Activated CD4-positive, alpha-beta T cell treated with anti-CD3 and anti-CD28 coated beads, Interleukin-2, amount 10 ng/mL, durations not matched to agents 24 days and 14 days (primary cell): ENCODE measurements at regions not wholly inside any gene's neighbourhood (a gene's known extent, or its start where the extent isn't known, plus 50 kb on each side); places are given as distances from the start of the nearest gene placed in this dataset.
"Not testable (repeated sequence)": the region's sequence is repeated elsewhere in the genome, so short reads cannot be mapped to it uniquely, and the experiment has no call there.

Source experiments
- DNase-seq: peaks from one replicate; pipeline ENCODE4 v3.0.0; 2022
- H3K27ac Mint-ChIP-seq: one replicate; pipeline ENCODE4 v1.8.0; 2022; ENCODE audit warnings: mild to moderate bottlenecking, mixed read lengths
- H3K27me3 Mint-ChIP-seq: one replicate; pipeline ENCODE4 v1.8.0; 2022; ENCODE audit warnings: mixed read lengths
- H3K36me3 Mint-ChIP-seq: one replicate; pipeline ENCODE4 v1.8.0; 2022; ENCODE audit warnings: low read depth, mild to moderate bottlenecking, mixed read lengths
- H3K4me1 Mint-ChIP-seq: one replicate; pipeline ENCODE4 v1.8.0; 2021; ENCODE audit warnings: mixed read lengths
- H3K4me3 Mint-ChIP-seq: one replicate; pipeline ENCODE4 v1.8.0; 2022; ENCODE audit warnings: mild to moderate bottlenecking, moderate library complexity, mixed read lengths
- H3K9me3 Mint-ChIP-seq: one replicate; pipeline ENCODE4 v1.8.0; 2021; ENCODE audit warnings: mixed read lengths
- intact Hi-C: fragments of 100-400 bp; cut with micrococcal nuclease; formaldehyde crosslinking; loops from one replicate; pipeline ENCODE4 v1.15.1; 2023

- no peak overlapping the region for H3K4me3 Mint-ChIP-seq
- H3K36me3 Mint-ChIP-seq: no peaks in the 10 kb centered on the region
- H3K27ac Mint-ChIP-seq: no peak overlapping the region
- intact Hi-C loops: no loop called here
- H3K27me3 Mint-ChIP-seq: no peaks in the 10 kb centered on the region
- no peaks in the 10 kb centered on the region for H3K4me1 Mint-ChIP-seq
- H3K9me3 Mint-ChIP-seq: peaks cover 3% of the 10 kb centered on the region
- DNase-seq: no peak
These were observed 1058.3 kb upstream of the SLIT2 start for GRCh38 chr4:19193274-19193981.

- DNase-seq: no peak
- Mint-ChIP-seq H3K4me1 (no peaks in the 10 kb centered on the region), H3K4me3 (no peak overlapping the region), H3K36me3 (no peaks in the 10 kb centered on the region), H3K9me3 (peaks cover 3% of the 10 kb centered on the region), H3K27ac (no peak overlapping the region), H3K27me3 (no peaks in the 10 kb centered on the region)
- intact Hi-C loops: no loop called here
These were observed 1059.6 kb upstream of the SLIT2 start for GRCh38 chr4:19191979-19192650.

GRCh38 chr4:19187691-19188090 lies 1064.0 kb upstream of the SLIT2 start:
- H3K36me3 Mint-ChIP-seq: no peaks in the 10 kb centered on the region
- no peaks in the 10 kb centered on the region for H3K4me1 Mint-ChIP-seq
- DNase-seq: no peak
- intact Hi-C loops: no loop called here
- no peak overlapping the region for H3K27ac Mint-ChIP-seq
- peaks cover 7% of the 10 kb centered on the region for H3K9me3 Mint-ChIP-seq
- H3K27me3 Mint-ChIP-seq: no peaks in the 10 kb centered on the region
- H3K4me3 Mint-ChIP-seq: no peak overlapping the region

- no peaks in the 10 kb centered on the region for H3K36me3 Mint-ChIP-seq
- no peaks in the 10 kb centered on the region for H3K27me3 Mint-ChIP-seq
- H3K9me3 Mint-ChIP-seq: peaks cover 7% of the 10 kb centered on the region
- no peak overlapping the region for H3K4me3 Mint-ChIP-seq
- no peak for DNase-seq
- no peak overlapping the region for H3K27ac Mint-ChIP-seq
- no peaks in the 10 kb centered on the region for H3K4me1 Mint-ChIP-seq
- intact Hi-C loops: no loop called here
These were observed 1064.6 kb upstream of the SLIT2 start for GRCh38 chr4:19187096-19187495.

GRCh38 chr4:19181631-19182030 lies 1070.1 kb upstream of the SLIT2 start:
- not testable (repeated sequence) for H3K36me3 Mint-ChIP-seq, H3K27ac Mint-ChIP-seq

GRCh38 chr4:19178835-19179234 lies 1072.9 kb upstream of the SLIT2 start:
- intact Hi-C loops: no loop called here
- no peaks in the 10 kb centered on the region for H3K27me3 Mint-ChIP-seq

More at GRCh38 chr4:19181631-19182030, 1070.1 kb upstream of the SLIT2 start:
- DNase-seq, H3K4me1 Mint-ChIP-seq, H3K9me3 Mint-ChIP-seq, H3K27me3 Mint-ChIP-seq, intact Hi-C loops, H3K4me3 Mint-ChIP-seq: not testable (repeated sequence)

GRCh38 chr4:19177616-19178015 lies 1074.1 kb upstream of the SLIT2 start:
- Mint-ChIP-seq H3K9me3 (peaks cover 5% of the 10 kb centered on the region), H3K36me3 (no peaks in the 10 kb centered on the region), H3K4me1 (no peaks in the 10 kb centered on the region), H3K27me3 (no peaks in the 10 kb centered on the region), H3K27ac (no peak overlapping the region), H3K4me3 (no peak overlapping the region)
- intact Hi-C loops: no loop called here
- DNase-seq: no peak

More at GRCh38 chr4:19178835-19179234, 1072.9 kb upstream of the SLIT2 start:
- DNase-seq: no peak
- Mint-ChIP-seq H3K4me3 (no peak overlapping the region), H3K4me1 (no peaks in the 10 kb centered on the region), H3K9me3 (peaks cover 5% of the 10 kb centered on the region), H3K27ac (no peak overlapping the region), H3K36me3 (no peaks in the 10 kb centered on the region)

- Mint-ChIP-seq H3K4me1 (no peaks in the 10 kb centered on the region), H3K27ac (no peak overlapping the region)
These were observed 1079.9 kb upstream of the SLIT2 start for GRCh38 chr4:19171832-19172231.

GRCh38 chr4:19167311-19167710 lies 1084.4 kb upstream of the SLIT2 start:
- Mint-ChIP-seq H3K4me3 (no peak overlapping the region), H3K36me3 (no peaks in the 10 kb centered on the region), H3K4me1 (no peaks in the 10 kb centered on the region), H3K9me3 (peaks cover 3% of the 10 kb centered on the region), H3K27me3 (no peaks in the 10 kb centered on the region), H3K27ac (no peak overlapping the region)
- intact Hi-C loops: no loop called here
- DNase-seq: no peak

More at GRCh38 chr4:19171832-19172231, 1079.9 kb upstream of the SLIT2 start:
- H3K4me3 Mint-ChIP-seq: no peak overlapping the region
- intact Hi-C loops: no loop called here
- no peaks in the 10 kb centered on the region for H3K36me3 Mint-ChIP-seq
- no peaks in the 10 kb centered on the region for H3K27me3 Mint-ChIP-seq
- no peak for DNase-seq
- H3K9me3 Mint-ChIP-seq: no peaks in the 10 kb centered on the region

- no peaks in the 10 kb centered on the region for H3K27me3 Mint-ChIP-seq
- H3K4me1 Mint-ChIP-seq: no peaks in the 10 kb centered on the region
- no peak for DNase-seq
- no peaks in the 10 kb centered on the region for H3K36me3 Mint-ChIP-seq
- H3K9me3 Mint-ChIP-seq: peaks cover 14% of the 10 kb centered on the region
- no peak overlapping the region for H3K27ac Mint-ChIP-seq
- no peak overlapping the region for H3K4me3 Mint-ChIP-seq
- intact Hi-C loops: no loop called here
These were observed 1087.4 kb upstream of the SLIT2 start for GRCh38 chr4:19164334-19164733.

- DNase-seq: no peak
- Mint-ChIP-seq H3K4me1 (no peaks in the 10 kb centered on the region), H3K4me3 (no peak overlapping the region), H3K27me3 (no peaks in the 10 kb centered on the region), H3K36me3 (no peaks in the 10 kb centered on the region), H3K27ac (no peak overlapping the region), H3K9me3 (peaks cover 21% of the 10 kb centered on the region)
- intact Hi-C loops: no loop called here
These were observed 1091.8 kb upstream of the SLIT2 start for GRCh38 chr4:19159874-19160273.

- Mint-ChIP-seq H3K9me3 (peaks cover 19% of the 10 kb centered on the region), H3K4me3 (no peak overlapping the region), H3K27ac (no peak overlapping the region), H3K27me3 (no peaks in the 10 kb centered on the region), H3K4me1 (no peaks in the 10 kb centered on the region), H3K36me3 (no peaks in the 10 kb centered on the region)
- DNase-seq: no peak
- intact Hi-C loops: no loop called here
These were observed 1093.4 kb upstream of the SLIT2 start for GRCh38 chr4:19158107-19158809.

- DNase-seq: no peak
- Mint-ChIP-seq H3K27ac (no peak overlapping the region), H3K9me3 (peaks cover 19% of the 10 kb centered on the region), H3K36me3 (no peaks in the 10 kb centered on the region), H3K4me3 (no peak overlapping the region), H3K4me1 (no peaks in the 10 kb centered on the region), H3K27me3 (no peaks in the 10 kb centered on the region)
- intact Hi-C loops: no loop called here
These were observed 1094.9 kb upstream of the SLIT2 start for GRCh38 chr4:19156786-19157185.

- no peak overlapping the region for H3K4me3 Mint-ChIP-seq
- intact Hi-C loops: no loop called here
- no peak overlapping the region for H3K27ac Mint-ChIP-seq
- H3K36me3 Mint-ChIP-seq: no peaks in the 10 kb centered on the region
- no peaks in the 10 kb centered on the region for H3K27me3 Mint-ChIP-seq
- peaks cover 17% of the 10 kb centered on the region for H3K9me3 Mint-ChIP-seq
- no peaks in the 10 kb centered on the region for H3K4me1 Mint-ChIP-seq
- no peak for DNase-seq
These were observed 1096.1 kb upstream of the SLIT2 start for GRCh38 chr4:19155568-19155967.
